Amygdala (tissue), 56 donors: ENCODE measurements at regions not wholly inside any gene's neighbourhood (a gene's known extent, or its start where the extent isn't known, plus 50 kb on each side); places are given as distances from the start of the nearest gene placed in this dataset.

Source experiments
- DNase-seq, 56 donors: peaks; one replicate each; lab custom pipeline; 2025; lab: John Stamatoyannopoulos, UW

DNA sequence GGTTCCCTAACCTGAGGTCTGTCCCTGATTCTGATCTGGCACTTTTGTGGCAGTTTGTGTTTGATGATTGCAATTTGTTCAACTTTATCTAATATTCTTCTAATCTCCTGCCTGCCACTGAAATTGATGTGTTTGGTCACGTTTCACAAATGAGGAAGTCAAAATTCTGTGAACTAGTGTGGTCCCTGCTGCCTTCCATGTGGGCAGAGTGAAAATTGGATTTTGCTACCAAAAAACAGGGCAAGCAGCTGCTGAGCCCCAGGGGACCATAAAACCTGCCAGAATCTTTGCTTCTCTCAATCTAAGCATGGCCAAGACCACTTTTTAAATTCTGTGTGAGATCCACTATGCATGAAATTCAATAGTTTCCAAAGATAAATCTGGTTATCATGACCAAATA lies 195.5 kb upstream of the CYRIA start:
- no peak for DNase-seq

DNA sequence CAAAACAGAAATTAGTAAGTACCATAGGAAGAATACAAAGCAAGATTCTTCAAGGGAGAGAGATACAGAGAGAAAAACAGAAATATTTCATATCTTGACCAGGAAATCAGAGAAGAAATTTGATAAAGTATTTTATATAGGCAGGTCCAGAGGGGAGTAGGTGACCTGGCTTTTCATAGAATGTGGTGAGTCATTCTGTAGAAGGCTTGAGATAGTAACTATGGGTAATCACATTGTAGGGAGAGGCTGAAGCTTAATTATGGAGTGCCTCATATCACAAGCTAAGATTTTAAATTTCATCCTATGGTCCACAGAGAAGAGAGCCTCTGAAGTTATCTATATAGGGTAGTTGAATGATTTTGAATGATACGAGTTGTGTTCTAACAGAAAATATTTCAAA lies 195.0 kb upstream of the CYRIA start:
- no peak for DNase-seq

DNA sequence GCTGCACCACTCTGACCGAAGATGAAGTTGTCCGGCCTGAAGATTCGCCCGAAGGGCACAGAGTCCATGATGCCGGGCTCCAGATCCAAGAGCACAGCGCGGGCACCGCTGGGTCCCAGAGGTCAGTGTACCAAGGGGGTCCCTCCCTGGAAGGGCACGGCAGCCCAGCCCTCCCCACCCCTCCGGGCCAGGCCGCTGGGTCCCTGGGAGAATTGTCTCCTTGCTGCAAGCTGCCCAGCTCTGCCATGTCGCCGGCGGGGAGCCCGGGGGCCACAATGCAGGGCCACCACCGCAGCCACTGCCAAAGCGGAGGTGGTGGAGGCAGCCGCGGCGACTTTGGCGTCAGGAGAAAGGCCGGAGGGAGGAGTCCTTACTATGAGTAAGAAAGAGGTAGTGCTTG lies 189.5 kb upstream of the CYRIA start:
- DNase-seq, result no peak

DNA sequence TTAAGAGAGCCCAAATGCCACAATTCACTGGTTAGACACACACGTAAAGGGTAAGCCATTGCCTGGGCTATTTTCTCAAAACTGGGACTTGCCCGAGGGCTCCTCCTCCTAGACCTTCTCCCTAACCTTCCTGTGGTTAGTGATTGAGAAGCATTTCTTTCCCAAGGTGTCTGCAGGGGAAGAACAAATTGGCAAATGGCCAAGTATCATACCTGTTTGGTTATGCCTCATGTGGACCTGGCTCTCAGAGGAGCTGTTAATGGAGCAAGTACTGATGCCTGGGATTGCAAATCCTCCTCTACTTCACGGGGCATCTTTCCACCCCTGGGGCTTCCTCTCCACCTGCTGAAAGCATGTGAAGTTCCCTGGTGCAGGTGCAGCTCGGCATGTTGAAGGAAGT lies 187.5 kb upstream of the CYRIA start:
- no peak for DNase-seq

DNA sequence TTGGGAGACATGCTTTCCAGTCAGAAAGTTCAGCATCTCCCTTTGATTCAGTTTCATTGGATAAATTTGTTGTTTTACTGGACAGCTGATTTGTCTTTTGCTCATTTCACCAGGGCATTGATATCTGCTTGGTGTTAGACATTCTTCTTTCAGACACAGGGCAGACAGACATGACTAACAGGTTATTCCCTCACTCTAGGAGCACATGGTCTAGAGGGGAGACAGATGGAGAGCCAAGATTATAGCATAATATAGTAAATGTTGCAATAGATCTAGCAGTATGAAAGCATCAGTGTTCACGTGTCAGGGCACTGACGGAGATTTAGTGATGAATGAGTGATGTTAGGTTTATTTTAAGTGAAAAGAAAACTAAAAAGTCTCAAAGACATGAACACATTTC lies 187.0 kb upstream of the CYRIA start:
- no peak for DNase-seq

DNA sequence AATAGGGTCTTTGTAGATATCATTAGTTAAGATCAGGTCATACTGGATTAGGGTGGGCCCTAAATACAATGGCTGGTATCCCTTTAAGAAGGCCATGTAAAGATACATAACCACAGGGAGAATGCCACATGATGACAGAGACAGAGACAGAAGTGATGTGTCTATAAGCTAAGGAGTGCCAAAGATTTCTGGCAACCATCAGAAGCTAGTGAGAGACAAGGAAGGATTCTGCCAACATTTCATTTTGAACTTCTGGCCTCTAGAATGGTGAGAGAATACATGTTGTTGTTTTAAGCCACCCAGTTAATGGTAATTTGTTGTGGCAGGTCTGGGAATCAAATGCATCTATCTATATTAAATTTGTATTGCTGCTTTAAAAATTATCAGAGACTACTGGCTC lies 185.5 kb upstream of the CYRIA start:
- DNase-seq, result no peak

DNA sequence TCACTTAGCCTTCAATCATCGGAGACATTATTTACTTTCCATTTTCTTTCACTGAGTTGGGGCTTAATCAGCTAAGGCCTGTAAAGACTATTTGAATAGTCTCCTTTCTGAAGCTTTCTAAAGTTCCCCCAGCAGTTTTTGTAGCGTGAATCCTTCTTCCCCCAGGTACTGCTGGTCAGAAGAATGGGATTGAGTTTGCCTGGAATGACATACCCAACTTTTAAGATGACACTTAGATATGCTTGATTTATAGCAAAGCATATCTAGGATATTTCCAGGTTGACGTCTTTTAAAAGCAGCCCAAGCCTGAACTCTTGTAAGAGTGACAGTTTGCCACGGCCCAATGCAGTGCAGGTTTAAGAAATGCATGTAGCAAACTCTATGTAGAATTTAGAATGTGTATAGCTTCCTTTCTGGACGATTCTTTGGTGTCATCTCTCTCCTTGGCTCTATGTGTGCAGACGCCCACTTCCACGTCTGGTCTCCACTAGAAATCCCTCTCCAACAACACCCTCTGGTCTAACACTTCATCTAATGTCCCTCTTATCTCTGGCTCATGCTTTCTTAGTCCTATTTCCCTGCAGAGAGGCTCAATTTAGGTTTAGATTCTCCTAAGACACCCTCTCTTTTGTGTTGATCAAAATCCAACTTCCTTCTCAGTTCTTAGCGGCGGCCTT lies 175.0 kb upstream of the CYRIA start:
- DNase-seq, result no peak

DNA sequence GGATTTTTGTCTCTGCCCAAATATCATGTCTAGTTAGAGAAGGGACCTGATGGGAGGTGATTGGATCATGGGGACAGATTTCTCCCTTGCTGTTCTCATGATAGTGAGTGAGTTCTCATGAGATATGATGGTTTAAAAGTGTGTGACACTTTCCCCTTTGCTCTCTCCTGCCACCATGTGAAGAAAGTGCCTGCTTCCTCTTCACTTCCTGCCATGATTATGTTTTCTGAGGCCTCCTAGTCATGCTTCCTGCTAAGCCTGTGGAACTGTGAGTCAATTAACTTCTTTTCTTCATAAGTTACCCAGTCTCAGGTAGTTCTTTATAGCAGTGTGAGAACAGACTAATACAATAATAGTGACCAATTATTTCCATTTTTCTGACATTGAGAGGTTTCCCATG lies 167.3 kb upstream of the CYRIA start:
- no peak for DNase-seq

DNA sequence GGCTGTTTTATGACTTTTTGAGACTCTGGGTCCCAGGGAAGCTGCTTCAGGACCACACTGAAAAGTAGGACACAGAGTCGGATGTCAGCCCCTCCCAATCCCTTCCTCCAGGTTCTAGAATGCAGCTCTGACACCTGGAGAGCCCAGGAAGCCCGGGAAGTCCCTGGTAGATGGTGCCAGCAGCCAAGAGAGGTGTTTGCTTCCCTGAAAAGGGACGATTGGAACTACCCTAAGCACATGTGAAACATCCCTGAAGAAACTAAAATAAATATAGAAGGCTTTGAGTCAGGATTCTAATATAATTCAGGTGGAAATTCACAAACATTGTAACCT lies 163.2 kb upstream of the CYRIA start:
- DNase-seq, result no peak

DNA sequence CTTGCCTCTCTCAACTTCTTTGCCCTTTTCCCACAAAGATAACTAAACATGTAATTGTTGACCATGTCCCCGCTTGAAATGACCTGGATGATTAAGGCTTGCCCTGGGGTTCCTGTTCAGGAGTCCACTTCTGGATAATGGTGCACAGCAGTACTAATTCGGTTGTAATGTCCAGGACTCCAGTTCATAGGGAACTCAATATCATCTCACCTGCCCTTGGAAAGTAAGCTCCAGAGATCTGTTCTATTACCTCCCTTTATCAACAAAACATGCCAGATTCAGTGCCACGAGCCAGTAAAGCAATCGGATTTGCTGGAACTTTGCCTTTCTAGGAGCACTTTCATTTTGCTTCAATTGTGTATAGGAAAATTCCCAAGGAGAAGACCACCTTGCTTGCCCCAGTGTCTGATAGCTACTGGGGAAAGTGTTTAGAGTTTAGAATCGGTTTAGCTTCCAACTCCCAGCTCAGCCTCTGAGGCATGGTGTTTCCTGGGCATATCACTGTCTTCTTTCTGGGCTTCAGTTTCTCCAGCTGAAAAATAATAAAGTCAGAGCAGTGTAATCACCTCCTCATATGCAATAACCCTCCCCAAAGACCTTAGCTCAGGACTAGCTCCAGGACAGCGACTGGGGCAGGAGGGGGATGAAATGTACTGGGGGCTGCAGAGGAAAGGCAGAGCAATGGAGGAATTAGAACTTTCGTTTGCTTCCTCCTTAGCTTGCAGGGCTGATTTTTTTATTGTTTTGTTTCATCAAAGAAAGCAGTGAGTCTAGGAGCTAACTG lies 162.6 kb upstream of the CYRIA start:
- no peak for DNase-seq

DNA sequence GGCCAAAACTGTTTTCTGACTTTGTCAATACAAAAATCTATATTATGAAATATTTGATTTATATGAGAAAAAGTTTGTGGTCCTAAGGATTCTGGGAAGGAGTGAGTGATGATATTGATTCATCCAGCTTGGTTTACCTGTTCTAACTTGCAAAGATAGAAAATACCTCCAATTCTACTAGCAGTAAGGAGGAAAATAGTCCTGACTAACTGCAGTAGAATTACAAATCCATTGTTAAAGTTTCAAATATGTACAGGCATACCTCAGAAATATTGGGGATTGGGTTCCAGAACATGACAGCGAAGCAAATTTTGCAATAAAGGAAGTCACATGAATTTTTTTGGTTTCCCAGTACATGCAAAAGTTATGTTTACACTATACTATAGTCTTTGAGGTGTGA lies 158.8 kb upstream of the CYRIA start:
- DNase-seq, result no peak

DNA sequence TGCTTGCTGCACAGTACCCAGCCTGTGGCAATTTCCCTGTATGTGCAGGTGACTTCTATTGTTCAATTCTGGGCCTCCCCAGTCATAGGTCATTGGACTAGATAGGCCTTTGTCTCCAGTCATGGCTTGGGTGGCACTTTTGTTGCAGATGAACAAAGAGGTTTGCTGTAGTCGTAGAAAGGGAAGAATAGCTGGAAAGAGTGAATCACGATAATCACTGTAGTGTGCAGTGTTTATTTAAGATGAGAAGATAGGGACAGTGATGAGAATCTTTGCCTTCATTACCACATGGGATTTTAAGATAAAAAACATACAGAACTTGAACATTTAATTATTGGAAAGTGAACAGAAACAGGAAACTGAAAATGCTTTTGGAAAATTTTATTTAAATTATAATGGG lies 156.1 kb upstream of the CYRIA start:
- peak in 17 of 56 donors; percentile 1 to 66 (median 9) for DNase-seq

DNA sequence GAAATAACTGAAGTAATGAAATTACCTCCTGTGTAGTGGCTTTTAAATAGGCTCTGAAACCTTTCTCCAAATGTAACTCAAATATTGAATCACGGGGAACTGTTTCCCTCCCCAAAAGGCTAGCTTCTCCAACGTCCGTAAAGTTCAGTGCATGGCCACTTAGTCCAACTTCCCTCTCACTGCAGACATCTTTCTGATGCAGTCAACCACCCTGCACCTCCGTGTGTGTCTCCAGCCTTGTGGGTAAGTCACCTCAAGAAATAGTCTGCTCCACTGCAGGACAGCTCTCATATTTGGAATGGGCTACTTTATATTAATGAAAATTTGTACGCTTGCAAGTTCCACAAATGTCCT lies 152.5 kb upstream of the CYRIA start:
- DNase-seq, result no peak

DNA sequence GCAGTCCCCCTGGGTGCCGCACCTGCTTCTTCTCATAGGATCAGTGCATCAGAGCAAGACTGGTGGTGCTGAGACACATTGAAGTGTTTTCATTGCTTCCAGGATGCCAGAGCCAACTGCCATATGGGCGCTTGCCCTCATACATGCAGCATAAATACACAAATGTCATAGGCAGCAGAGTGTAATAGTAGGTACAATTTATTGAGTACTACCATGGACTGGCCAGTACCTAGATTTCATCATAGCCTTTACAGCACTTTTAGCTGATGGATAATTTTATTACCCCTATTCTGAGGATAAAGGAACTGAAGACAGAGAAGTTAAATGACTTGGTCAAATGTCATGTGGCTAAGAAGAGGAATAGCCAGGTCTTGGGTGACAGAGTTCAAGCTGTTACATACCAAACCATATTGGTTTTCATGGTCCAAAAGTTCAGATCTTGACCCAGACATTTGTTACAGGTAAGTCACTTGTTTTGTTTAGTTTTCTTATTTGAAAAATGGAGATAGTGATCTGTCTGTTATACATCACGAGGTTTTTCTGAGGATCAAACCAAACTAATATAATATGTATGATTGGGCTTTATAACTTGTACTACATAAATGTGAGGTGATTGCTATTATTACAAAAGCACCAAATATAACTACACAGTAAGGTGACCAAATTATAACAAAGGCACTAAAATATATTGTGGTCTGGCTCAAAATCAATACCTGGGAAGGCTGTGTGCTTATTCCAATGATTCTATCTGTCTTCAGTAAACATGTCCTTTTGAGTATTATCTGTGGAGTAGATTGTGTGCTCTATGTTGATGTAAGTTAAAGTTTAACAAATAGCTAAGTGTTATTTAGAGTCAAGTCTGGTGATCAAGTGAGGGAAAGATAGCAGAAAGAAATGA lies 151.9 kb upstream of the CYRIA start:
- no peak for DNase-seq

DNA sequence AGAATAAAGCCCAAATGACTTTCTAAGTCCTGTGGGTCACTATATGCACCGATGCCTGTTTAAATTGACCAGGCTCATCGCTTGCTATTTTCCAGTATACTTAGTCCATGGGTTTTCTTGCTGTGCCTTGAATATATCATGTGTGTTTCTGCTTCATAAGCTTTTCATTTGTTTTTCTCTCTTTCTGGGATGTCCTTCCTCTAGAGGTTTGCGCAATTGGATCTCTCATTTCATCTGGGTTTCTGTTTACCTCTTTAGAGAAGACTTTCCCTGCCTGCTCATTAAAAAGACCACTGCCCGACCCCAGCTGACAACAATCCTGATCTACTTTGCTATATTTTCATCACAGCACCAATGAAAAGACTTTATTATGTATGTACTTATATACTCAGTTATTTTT lies 150.9 kb upstream of the CYRIA start:
- no peak for DNase-seq

DNA sequence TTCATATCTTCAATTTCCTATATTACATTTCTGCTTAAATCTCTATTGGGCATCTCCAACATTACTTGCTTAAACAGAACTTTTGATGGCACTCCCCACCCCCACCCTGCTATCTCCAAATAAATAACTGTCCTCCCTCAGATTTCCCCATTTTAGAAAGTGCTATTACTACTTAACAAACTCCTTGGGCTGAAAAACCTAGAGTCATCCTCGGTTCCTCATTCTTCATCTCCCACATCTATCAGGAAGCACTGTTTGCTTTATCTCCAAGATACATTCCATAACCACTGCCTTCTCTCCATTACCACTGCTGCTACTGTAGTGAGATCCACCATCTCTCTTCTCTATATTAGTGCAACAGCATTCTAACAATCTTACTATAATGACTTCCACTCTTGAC lies 150.4 kb upstream of the CYRIA start:
- DNase-seq, result no peak

DNA sequence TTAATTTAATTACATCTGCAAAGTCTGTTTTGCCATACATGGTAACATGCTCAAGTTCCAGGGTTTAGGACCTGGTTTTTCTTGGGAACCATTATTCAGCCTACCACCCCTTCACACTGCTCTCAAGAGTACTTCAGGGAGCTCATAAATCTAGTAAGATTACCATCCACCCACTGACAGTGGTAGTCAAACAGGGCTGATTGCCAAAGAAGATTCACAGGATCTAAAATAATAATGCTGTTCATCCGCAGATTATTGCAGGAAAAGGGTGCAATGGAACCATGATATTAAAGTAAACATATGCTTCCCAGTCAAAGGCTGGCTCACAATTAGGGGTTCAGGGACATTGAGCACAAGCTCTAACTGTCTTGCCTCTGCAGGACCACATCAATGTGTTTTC lies 148.0 kb upstream of the CYRIA start:
- DNase-seq, result no peak

DNA sequence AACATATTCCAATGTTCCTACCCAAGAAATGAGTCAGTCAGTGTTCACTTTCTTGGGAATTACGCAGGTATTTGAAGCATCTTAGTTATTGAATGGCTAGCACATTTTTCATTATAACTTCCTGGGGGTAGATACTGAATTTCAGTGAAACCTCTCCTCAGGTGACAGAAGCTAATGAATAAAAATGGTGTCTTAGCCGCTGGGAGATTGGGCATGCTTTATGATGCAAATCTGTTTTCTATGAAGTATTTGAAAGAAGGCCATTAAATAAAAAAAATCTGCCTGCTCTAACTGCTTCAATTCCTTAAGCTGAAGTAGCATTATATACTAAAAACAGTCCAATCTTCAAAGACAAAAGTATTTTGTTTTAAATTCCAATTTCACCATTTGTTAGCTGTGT lies 132.8 kb upstream of the CYRIA start:
- no peak for DNase-seq

DNA sequence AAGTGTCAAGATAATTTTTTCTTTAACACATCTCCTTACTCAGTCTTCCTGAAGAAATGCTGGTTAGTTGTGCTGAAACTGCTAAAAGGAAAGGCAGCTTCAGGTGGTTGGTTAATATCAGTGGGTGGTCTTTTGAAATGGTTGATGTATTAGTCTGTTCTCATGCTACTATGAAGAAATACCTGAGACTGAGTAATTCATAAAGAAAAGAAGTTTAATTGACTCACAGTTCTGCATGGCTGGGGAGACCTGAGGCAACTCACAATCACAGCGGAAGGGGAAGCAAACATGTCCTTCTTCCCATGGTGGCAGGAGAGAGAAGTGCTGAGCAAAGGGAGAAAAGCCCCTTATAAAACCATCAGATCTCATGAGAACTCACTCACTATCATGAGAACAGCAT lies 125.9 kb upstream of the CYRIA start:
- DNase-seq, result no peak

DNA sequence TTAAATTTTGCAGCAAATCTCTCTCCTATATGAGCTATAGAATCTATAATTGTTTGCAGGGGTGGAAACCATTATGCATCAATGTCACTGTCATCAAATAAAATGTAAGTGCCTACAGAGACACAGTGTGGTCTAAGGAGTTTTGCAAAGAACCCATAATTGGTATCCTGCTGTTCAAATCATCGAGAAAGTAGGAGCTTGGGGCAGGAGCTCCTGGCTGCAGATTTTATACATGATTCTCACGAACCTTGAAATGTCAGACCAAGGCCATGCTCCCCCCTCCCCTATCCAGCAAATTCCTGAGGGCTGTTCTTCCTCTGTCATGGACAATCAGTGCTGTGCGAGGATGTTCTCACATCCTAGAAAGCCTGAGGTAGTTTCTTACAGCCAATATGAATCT lies 119.5 kb upstream of the CYRIA start:
- no peak for DNase-seq

DNA sequence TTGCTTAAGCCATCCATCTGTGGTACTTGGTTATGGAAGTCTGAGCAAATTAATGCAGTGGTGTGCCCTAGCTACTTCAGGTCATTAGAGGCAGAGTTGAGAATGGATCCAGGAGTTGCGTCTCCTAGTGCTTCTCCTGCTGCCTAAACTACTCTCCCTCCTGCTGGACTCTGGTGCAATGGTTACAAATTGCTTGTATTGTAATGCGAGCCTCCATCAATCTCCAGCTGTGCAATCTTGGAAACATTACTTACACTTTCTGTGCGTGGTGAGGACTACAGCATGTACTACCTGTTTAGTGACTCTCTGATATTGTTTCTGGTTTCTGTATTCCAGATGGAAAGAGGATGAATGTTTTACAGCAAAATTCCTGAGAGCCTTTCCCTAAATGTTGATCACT lies 119.0 kb upstream of the CYRIA start:
- no peak for DNase-seq
